Lower leg skin (tissue), 3 donors: ENCODE measurements at regions not wholly inside any gene's neighbourhood (a gene's known extent, or its start where the extent isn't known, plus 50 kb on each side); places are given as distances from the start of the nearest gene placed in this dataset.

Experiments
- POLR2A ChIP-seq, 2 donors: fragments of 450-650 bp; IDR thresholded peaks; one replicate each; pipeline ENCODE4 v1.6.1; 2016 to 2017; ENCODE audit warnings: antibody characterized with exemption in 2 of 2, mild to moderate bottlenecking in 1 of 2, moderate library complexity in 1 of 2
- TF ChIP-seq, protein P1 (sequence below), 3 donors: fragments of 450-650 bp; IDR thresholded peaks; one replicate each; pipeline ENCODE4 v1.5.1; 2016; ENCODE audit warnings: antibody characterized with exemption in 3 of 3, mild to moderate bottlenecking in 3 of 3, moderate library complexity in 2 of 3

DNA sequence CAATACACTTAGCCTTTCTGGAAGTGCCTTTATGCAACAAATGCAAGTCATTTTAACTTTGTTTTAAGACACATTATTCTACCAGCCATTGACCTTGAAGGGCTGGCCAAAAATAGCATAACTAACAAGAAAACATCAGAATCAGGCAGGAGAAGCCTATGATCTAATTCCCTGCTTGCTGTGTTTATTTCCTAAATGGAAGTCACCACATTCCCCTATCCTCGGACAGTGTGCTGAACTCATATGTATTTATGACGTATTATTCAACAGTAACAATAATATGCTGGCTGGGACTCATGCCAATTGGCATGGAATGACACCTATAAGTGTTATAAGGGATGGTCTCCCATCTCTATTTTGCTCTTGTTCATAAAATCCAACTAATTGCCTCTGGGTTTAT lies 140.7 kb downstream of the MAP3K7 start:
- TF ChIP-seq, protein P1, sequence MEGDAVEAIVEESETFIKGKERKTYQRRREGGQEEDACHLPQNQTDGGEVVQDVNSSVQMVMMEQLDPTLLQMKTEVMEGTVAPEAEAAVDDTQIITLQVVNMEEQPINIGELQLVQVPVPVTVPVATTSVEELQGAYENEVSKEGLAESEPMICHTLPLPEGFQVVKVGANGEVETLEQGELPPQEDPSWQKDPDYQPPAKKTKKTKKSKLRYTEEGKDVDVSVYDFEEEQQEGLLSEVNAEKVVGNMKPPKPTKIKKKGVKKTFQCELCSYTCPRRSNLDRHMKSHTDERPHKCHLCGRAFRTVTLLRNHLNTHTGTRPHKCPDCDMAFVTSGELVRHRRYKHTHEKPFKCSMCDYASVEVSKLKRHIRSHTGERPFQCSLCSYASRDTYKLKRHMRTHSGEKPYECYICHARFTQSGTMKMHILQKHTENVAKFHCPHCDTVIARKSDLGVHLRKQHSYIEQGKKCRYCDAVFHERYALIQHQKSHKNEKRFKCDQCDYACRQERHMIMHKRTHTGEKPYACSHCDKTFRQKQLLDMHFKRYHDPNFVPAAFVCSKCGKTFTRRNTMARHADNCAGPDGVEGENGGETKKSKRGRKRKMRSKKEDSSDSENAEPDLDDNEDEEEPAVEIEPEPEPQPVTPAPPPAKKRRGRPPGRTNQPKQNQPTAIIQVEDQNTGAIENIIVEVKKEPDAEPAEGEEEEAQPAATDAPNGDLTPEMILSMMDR (IDR thresholded peaks at IDR 0.05), result no peak
- no peak for TF ChIP-seq POLR2A (IDR thresholded peaks at IDR 0.05)
